ENCODE measurements at regions not wholly inside any gene's neighbourhood (a gene's known extent, or its start where the extent isn't known, plus 50 kb on each side); places are given as distances from the start of the nearest gene placed in this dataset.

DNA sequence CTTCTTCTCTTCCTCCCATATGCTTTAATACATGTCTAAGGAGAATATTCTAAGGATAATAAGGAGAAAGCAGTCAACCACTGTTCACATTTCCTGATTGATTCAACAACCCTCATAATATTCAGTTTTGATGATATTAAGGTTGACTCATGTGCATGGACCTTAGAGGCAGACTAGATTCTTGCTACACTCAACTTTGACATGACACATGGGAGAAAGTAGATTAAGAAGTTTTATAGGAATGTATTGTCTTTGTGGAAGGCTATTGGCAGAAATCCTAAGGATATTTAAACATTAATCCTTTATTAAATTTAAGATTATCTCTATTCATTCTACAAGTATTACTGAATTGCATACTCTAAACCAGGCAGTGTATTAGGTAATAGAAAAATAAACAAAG is 309.1 kb upstream of the CYRIA start:
- H3K4me1 ChIP-seq (ENCODE audit: control insufficient read depth in 2 of 2, insufficient read depth in 2 of 2, low read length in 2 of 2) = no peaks in the 10 kb centered on the region
- no peaks in the 10 kb centered on the region for H3K27me3 Mint-ChIP-seq
- no peak overlapping the region for H2AFZ ChIP-seq (ENCODE audit: insufficient read depth, low read depth, low read length, poor library complexity, severe bottlenecking)
- no peak overlapping the region for H3K4me2 ChIP-seq (replicated peaks; ENCODE audit: low read depth, low read length, poor library complexity, severe bottlenecking)
- no peak for TF ChIP-seq EZH2 (IDR thresholded peaks at IDR 0.05; ENCODE audit: borderline replicate concordance, insufficient read depth, low read depth, low read length, poor library complexity, severe bottlenecking)
- TF ChIP-seq, protein P1, sequence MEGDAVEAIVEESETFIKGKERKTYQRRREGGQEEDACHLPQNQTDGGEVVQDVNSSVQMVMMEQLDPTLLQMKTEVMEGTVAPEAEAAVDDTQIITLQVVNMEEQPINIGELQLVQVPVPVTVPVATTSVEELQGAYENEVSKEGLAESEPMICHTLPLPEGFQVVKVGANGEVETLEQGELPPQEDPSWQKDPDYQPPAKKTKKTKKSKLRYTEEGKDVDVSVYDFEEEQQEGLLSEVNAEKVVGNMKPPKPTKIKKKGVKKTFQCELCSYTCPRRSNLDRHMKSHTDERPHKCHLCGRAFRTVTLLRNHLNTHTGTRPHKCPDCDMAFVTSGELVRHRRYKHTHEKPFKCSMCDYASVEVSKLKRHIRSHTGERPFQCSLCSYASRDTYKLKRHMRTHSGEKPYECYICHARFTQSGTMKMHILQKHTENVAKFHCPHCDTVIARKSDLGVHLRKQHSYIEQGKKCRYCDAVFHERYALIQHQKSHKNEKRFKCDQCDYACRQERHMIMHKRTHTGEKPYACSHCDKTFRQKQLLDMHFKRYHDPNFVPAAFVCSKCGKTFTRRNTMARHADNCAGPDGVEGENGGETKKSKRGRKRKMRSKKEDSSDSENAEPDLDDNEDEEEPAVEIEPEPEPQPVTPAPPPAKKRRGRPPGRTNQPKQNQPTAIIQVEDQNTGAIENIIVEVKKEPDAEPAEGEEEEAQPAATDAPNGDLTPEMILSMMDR (IDR thresholded peaks at IDR 0.05) = no peak
- H3K27ac ChIP-seq (ENCODE audit: low read length in 2 of 2) = no peak overlapping the region
- DNase-seq = no peak
- H3K4me1 Mint-ChIP-seq = peaks cover 15% of the 10 kb centered on the region
- no peaks in the 10 kb centered on the region for H3K79me2 ChIP-seq (ENCODE audit: control insufficient read depth, insufficient read depth, low read length)
- no peaks in the 10 kb centered on the region for H4K20me1 ChIP-seq (ENCODE audit: control insufficient read depth, insufficient read depth, low read length, poor library complexity, severe bottlenecking)
- ChIA-PET POLR2A (no interaction called here), CTCF (no interaction called here)
- H3K9ac ChIP-seq (ENCODE audit: low read length) = no peak overlapping the region
- intact Hi-C loops (cut with micrococcal nuclease) = no loop called here
- H3K4me3 Mint-ChIP-seq = no peak overlapping the region
- H3K36me3 ChIP-seq (replicated peaks in 1 of 2; ENCODE audit: control extremely low read depth in 1 of 2, control insufficient read depth in 1 of 2, extremely low read depth in 1 of 2, insufficient read depth in 2 of 2, low read length in 1 of 2) = no peaks in the 10 kb centered on the region
- no peaks in the 10 kb centered on the region for H3K9me3 Mint-ChIP-seq (ENCODE audit: insufficient read depth)
- H3K27me3 ChIP-seq (replicated peaks in 1 of 4; ENCODE audit: control extremely low read depth in 1 of 4, control insufficient read depth in 3 of 4, insufficient read depth in 4 of 4, low read length in 3 of 4) = no peaks in the 10 kb centered on the region
- no peaks in the 10 kb centered on the region for H3K9me3 ChIP-seq (ENCODE audit: control extremely low read depth in 1 of 3, control insufficient read depth in 2 of 3, insufficient read depth in 1 of 3, low read length in 2 of 3)
- H3K27ac Mint-ChIP-seq = no peak overlapping the region
- ATAC-seq (ENCODE audit: low read depth) = no peak
- H3K4me3 ChIP-seq (ENCODE audit: control extremely low read depth in 1 of 5, extremely low read depth in 1 of 5, insufficient read depth in 1 of 5, low read depth in 2 of 5, low read length in 4 of 5) = no peak overlapping the region

DNA sequence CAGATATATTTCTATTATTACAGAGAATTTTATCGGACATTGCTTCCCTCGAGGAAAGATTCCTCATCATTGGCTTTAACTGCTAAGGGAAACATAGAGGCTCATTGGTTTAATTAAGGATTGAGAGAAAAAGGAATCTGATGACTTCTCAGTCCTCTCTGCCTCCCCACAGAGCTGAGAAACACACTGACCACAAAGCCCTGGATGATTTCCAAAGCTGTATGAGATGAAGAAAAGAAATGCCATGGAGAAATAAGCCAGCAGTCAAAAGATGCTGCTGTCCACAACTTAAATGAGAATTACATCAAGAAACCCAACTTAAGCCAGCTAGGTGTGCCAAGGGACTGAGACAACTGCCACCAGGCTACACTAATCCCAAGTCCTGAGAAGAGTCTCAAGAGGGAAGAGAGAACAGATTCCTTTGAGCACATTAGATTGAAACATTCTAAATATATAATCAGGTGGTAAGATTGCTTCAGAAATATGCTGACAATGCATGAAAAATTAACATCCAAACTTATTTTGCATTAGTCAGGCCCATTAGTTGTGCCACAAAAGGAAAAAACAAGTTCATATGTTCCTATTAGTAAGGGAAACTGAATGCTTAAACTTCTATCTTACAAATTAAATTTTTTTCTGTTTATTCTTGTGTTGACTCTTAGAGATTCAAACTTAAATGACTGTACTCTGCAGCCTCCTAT is 308.1 kb upstream of the CYRIA start:
- ATAC-seq (ENCODE audit: low read depth) = no peak
- no peak for DNase-seq
- Mint-ChIP-seq H3K27me3 (no peaks in the 10 kb centered on the region), H3K9me3 (ENCODE audit: insufficient read depth) (no peaks in the 10 kb centered on the region), H3K4me1 (peaks cover 15% of the 10 kb centered on the region), H3K4me3 (no peak overlapping the region), H3K27ac (no peak overlapping the region)
- no peak overlapping the region for H2AFZ ChIP-seq (ENCODE audit: insufficient read depth, low read depth, low read length, poor library complexity, severe bottlenecking)
- H3K4me2 ChIP-seq (replicated peaks; ENCODE audit: low read depth, low read length, poor library complexity, severe bottlenecking) = no peak overlapping the region
- TF ChIP-seq EZH2 (IDR thresholded peaks at IDR 0.05; ENCODE audit: borderline replicate concordance, insufficient read depth, low read depth, low read length, poor library complexity, severe bottlenecking) = no peak
- TF ChIP-seq, protein P1 (IDR thresholded peaks at IDR 0.05) = no peak
- H3K4me1 ChIP-seq (ENCODE audit: control insufficient read depth in 2 of 2, insufficient read depth in 2 of 2, low read length in 2 of 2) = no peaks in the 10 kb centered on the region
- intact Hi-C loops (cut with micrococcal nuclease) = no loop called here
- H3K27ac ChIP-seq (ENCODE audit: low read length in 2 of 2) = no peak overlapping the region
- H4K20me1 ChIP-seq (ENCODE audit: control insufficient read depth, insufficient read depth, low read length, poor library complexity, severe bottlenecking) = no peaks in the 10 kb centered on the region
- H3K9ac ChIP-seq (ENCODE audit: low read length) = no peak overlapping the region
- no peaks in the 10 kb centered on the region for H3K36me3 ChIP-seq (replicated peaks in 1 of 2; ENCODE audit: control extremely low read depth in 1 of 2, control insufficient read depth in 1 of 2, extremely low read depth in 1 of 2, insufficient read depth in 2 of 2, low read length in 1 of 2)
- ChIA-PET POLR2A (no interaction called here), CTCF (no interaction called here)
- H3K79me2 ChIP-seq (ENCODE audit: control insufficient read depth, insufficient read depth, low read length) = no peaks in the 10 kb centered on the region
- no peaks in the 10 kb centered on the region for H3K9me3 ChIP-seq (ENCODE audit: control extremely low read depth in 1 of 3, control insufficient read depth in 2 of 3, insufficient read depth in 1 of 3, low read length in 2 of 3)
- WGBS (ENCODE audit: insufficient coverage) = no CpG with 5 or more reads among the region's 2 CpGs
- H3K27me3 ChIP-seq (replicated peaks in 1 of 4; ENCODE audit: control extremely low read depth in 1 of 4, control insufficient read depth in 3 of 4, insufficient read depth in 4 of 4, low read length in 3 of 4) = no peaks in the 10 kb centered on the region
- no peak overlapping the region for H3K4me3 ChIP-seq (ENCODE audit: control extremely low read depth in 1 of 5, extremely low read depth in 1 of 5, insufficient read depth in 1 of 5, low read depth in 2 of 5, low read length in 4 of 5)
